ENCODE measurements at regions not wholly inside any gene's neighbourhood (a gene's known extent, or its start where the extent isn't known, plus 50 kb on each side); places are given as distances from the start of the nearest gene placed in this dataset.
"Not testable (repeated sequence)": the region's sequence is repeated elsewhere in the genome, so short reads cannot be mapped to it uniquely, and the experiment has no call there.

- H3K9ac ChIP-seq (ENCODE audit: low read depth, low read length); H2AFZ ChIP-seq (ENCODE audit: low read depth, low read length): not testable (repeated sequence)
Observed at GRCh38 chr19:14293101-14293815, 87.3 kb upstream of the ADGRL1 start.

GRCh38 chr19:14289810-14290209 lies 83.8 kb upstream of the ADGRL1 start:
- ATAC-seq (ENCODE audit: insufficient read depth, low read depth); H3K4me2 ChIP-seq (ENCODE audit: insufficient read depth, low read length); H3K79me2 ChIP-seq (ENCODE audit: insufficient read depth, low read length); DNase-seq; H4K20me1 ChIP-seq (ENCODE audit: insufficient read depth, low read length); H2AFZ ChIP-seq (ENCODE audit: low read depth, low read length); H3K27me3 ChIP-seq (ENCODE audit: insufficient read depth, low read length, poor library complexity); H3K9me3 ChIP-seq (ENCODE audit: insufficient read depth, low read length, severe bottlenecking); H3K4me3 ChIP-seq (ENCODE audit: low read depth in 1 of 2, low read length in 2 of 2); H3K36me3 ChIP-seq (ENCODE audit: insufficient read depth, low read length); H3K27ac ChIP-seq (ENCODE audit: low read length); H3K9ac ChIP-seq (ENCODE audit: low read depth, low read length); H3K4me1 ChIP-seq (ENCODE audit: insufficient read depth, low read length): not testable (repeated sequence)

More at GRCh38 chr19:14293101-14293815, 87.3 kb upstream of the ADGRL1 start:
- H3K27me3 ChIP-seq (ENCODE audit: insufficient read depth, low read length, poor library complexity); H3K36me3 ChIP-seq (ENCODE audit: insufficient read depth, low read length); H3K79me2 ChIP-seq (ENCODE audit: insufficient read depth, low read length); ATAC-seq (ENCODE audit: insufficient read depth, low read depth); H3K4me3 ChIP-seq (ENCODE audit: low read depth in 1 of 2, low read length in 2 of 2); H4K20me1 ChIP-seq (ENCODE audit: insufficient read depth, low read length); H3K9me3 ChIP-seq (ENCODE audit: insufficient read depth, low read length, severe bottlenecking); H3K4me1 ChIP-seq (ENCODE audit: insufficient read depth, low read length); H3K27ac ChIP-seq (ENCODE audit: low read length); DNase-seq; H3K4me2 ChIP-seq (ENCODE audit: insufficient read depth, low read length): not testable (repeated sequence)

DNA sequence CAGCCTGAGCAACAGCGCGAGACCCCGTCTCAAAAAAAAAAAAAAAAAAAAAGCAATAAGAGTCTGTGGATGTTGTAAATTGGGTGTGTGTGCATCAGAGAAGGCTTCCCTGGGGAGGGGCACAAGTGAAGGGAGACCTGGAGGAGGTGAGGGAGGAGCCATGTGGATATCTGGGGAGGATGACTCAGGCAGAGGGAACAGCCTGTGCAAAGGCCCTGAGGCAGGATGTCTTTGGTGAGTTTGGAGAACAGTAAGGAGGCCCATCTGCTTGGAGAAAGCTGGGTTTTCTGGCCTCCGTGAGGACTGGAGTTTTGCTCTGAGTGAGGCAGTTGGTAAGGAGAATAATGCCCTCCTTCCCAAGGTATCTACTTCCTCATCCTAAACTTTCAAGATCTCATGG lies 81.9 kb upstream of the ADGRL1 start:
- H2AFZ ChIP-seq (ENCODE audit: low read depth, low read length); H3K79me2 ChIP-seq (ENCODE audit: insufficient read depth, low read length); H3K4me2 ChIP-seq (ENCODE audit: insufficient read depth, low read length); H3K9me3 ChIP-seq (ENCODE audit: insufficient read depth, low read length, severe bottlenecking); H3K27me3 ChIP-seq (ENCODE audit: insufficient read depth, low read length, poor library complexity); H3K4me3 ChIP-seq (ENCODE audit: low read depth in 1 of 2, low read length in 2 of 2); H3K4me1 ChIP-seq (ENCODE audit: insufficient read depth, low read length); ATAC-seq (ENCODE audit: insufficient read depth, low read depth); H3K36me3 ChIP-seq (ENCODE audit: insufficient read depth, low read length); DNase-seq; H3K27ac ChIP-seq (ENCODE audit: low read length); H3K9ac ChIP-seq (ENCODE audit: low read depth, low read length); H4K20me1 ChIP-seq (ENCODE audit: insufficient read depth, low read length): not testable (repeated sequence)

GRCh38 chr19:14286594-14286993 lies 80.6 kb upstream of the ADGRL1 start:
- H3K4me3 ChIP-seq (ENCODE audit: low read depth in 1 of 2, low read length in 2 of 2) = not testable (repeated sequence)

DNA sequence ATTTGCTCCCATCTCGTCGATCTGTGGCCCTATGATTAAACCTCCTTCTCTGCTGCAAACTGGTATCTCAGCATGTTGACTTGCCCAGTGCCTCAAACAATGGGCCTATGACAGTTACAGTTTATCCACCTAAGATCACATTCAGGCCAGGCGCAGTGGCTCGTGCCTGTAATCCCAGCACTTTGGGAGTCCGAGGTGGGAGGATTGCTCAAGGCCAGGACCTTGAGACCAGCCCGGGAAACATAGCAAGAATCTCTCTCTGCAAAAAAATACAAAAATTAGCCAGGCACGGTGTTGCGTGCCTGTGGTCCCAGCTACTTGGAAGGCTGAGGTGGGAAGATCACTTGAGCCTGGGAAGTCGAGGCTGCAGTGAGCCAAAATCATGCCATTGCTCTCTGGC lies 79.8 kb upstream of the ADGRL1 start:
- not testable (repeated sequence) for DNase-seq; H3K79me2 ChIP-seq (ENCODE audit: insufficient read depth, low read length); H3K27me3 ChIP-seq (ENCODE audit: insufficient read depth, low read length, poor library complexity); ATAC-seq (ENCODE audit: insufficient read depth, low read depth); H3K9me3 ChIP-seq (ENCODE audit: insufficient read depth, low read length, severe bottlenecking); H2AFZ ChIP-seq (ENCODE audit: low read depth, low read length); H3K4me1 ChIP-seq (ENCODE audit: insufficient read depth, low read length); H3K4me2 ChIP-seq (ENCODE audit: insufficient read depth, low read length); H3K4me3 ChIP-seq (ENCODE audit: low read depth in 1 of 2, low read length in 2 of 2); H3K27ac ChIP-seq (ENCODE audit: low read length); H4K20me1 ChIP-seq (ENCODE audit: insufficient read depth, low read length); H3K9ac ChIP-seq (ENCODE audit: low read depth, low read length); H3K36me3 ChIP-seq (ENCODE audit: insufficient read depth, low read length)

More at GRCh38 chr19:14286594-14286993, 80.6 kb upstream of the ADGRL1 start:
- not testable (repeated sequence) for H4K20me1 ChIP-seq (ENCODE audit: insufficient read depth, low read length); H3K36me3 ChIP-seq (ENCODE audit: insufficient read depth, low read length); H3K27me3 ChIP-seq (ENCODE audit: insufficient read depth, low read length, poor library complexity); H3K4me1 ChIP-seq (ENCODE audit: insufficient read depth, low read length); H3K9me3 ChIP-seq (ENCODE audit: insufficient read depth, low read length, severe bottlenecking); H3K9ac ChIP-seq (ENCODE audit: low read depth, low read length); H2AFZ ChIP-seq (ENCODE audit: low read depth, low read length); H3K4me2 ChIP-seq (ENCODE audit: insufficient read depth, low read length); H3K79me2 ChIP-seq (ENCODE audit: insufficient read depth, low read length); H3K27ac ChIP-seq (ENCODE audit: low read length); DNase-seq; ATAC-seq (ENCODE audit: insufficient read depth, low read depth)

- ATAC-seq (ENCODE audit: insufficient read depth, low read depth) = 0 out of 3 replicates have a peak, but pooled peaks have one; percentile 40
- not testable (repeated sequence) for H3K4me3 ChIP-seq (ENCODE audit: low read depth in 1 of 2, low read length in 2 of 2); DNase-seq; H3K4me2 ChIP-seq (ENCODE audit: insufficient read depth, low read length); H2AFZ ChIP-seq (ENCODE audit: low read depth, low read length); H3K27me3 ChIP-seq (ENCODE audit: insufficient read depth, low read length, poor library complexity); H3K9me3 ChIP-seq (ENCODE audit: insufficient read depth, low read length, severe bottlenecking); H4K20me1 ChIP-seq (ENCODE audit: insufficient read depth, low read length); H3K9ac ChIP-seq (ENCODE audit: low read depth, low read length); H3K79me2 ChIP-seq (ENCODE audit: insufficient read depth, low read length); H3K36me3 ChIP-seq (ENCODE audit: insufficient read depth, low read length); H3K4me1 ChIP-seq (ENCODE audit: insufficient read depth, low read length); H3K27ac ChIP-seq (ENCODE audit: low read length)
Observed at GRCh38 chr19:14283813-14284520, 78.0 kb upstream of the ADGRL1 start.

DNA sequence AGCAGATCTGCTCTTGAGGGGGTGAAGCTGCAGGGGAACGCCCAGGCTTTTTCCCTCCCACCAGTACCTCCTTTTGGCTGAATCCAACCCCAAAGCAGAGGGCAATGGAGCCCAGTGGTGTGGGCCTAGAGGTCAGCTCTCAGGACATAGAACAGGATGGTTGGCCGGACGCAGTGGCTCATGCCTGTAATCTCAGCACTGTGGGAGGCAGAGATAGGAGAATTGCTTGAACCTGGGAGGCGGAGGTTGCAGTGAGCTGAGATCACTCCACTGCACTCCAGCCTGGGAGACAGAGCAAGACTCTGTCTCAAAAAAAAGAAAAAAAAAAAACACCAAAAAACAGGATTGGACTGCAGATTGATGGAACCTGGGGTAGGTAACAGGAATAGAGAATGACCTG lies 73.3 kb upstream of the ADGRL1 start:
- H4K20me1 ChIP-seq (ENCODE audit: insufficient read depth, low read length); H3K9ac ChIP-seq (ENCODE audit: low read depth, low read length); H3K4me2 ChIP-seq (ENCODE audit: insufficient read depth, low read length); H3K4me3 ChIP-seq (ENCODE audit: low read depth in 1 of 2, low read length in 2 of 2); DNase-seq; H3K27me3 ChIP-seq (ENCODE audit: insufficient read depth, low read length, poor library complexity); H3K9me3 ChIP-seq (ENCODE audit: insufficient read depth, low read length, severe bottlenecking); H3K79me2 ChIP-seq (ENCODE audit: insufficient read depth, low read length); H2AFZ ChIP-seq (ENCODE audit: low read depth, low read length); ATAC-seq (ENCODE audit: insufficient read depth, low read depth); H3K27ac ChIP-seq (ENCODE audit: low read length); H3K36me3 ChIP-seq (ENCODE audit: insufficient read depth, low read length): not testable (repeated sequence)
- H3K4me1 ChIP-seq (ENCODE audit: insufficient read depth, low read length) = peaks cover 14% of the 10 kb centered on the region
